Astrocyte (in vitro differentiated cells and primary cell): ENCODE measurements at regions not wholly inside any gene's neighbourhood (a gene's known extent, or its start where the extent isn't known, plus 50 kb on each side); places are given as distances from the start of the nearest gene placed in this dataset.

Experiments used
- DNase-seq: peaks from one replicate; pipeline ENCODE4 v3.0.0-alpha.2; 2010; ENCODE audit warnings: low read depth
- FAIRE-seq: peaks from 2 replicates; lab custom pipeline; 2011; peaks lifted over from hg19 to GRCh38; lab: Jason Lieb, UNC
- H2AFZ ChIP-seq: 2 replicates; pipeline ENCODE4 v1.6.0; 2012; ENCODE audit warnings: low read depth, low read length, inconsistent platforms
- H3K27ac ChIP-seq: 2 replicates; pipeline ENCODE4 v1.5.1; 2011; ENCODE audit warnings: low read depth, low read length, inconsistent platforms
- H3K27me3 ChIP-seq: 2 replicates; pipeline ENCODE4 v1.6.0; 2011; ENCODE audit warnings: low read length, inconsistent platforms; ENCODE audit not compliant: insufficient read depth
- H3K36me3 ChIP-seq: 2 replicates; pipeline ENCODE4 v1.5.1; 2011; ENCODE audit warnings: low read length, inconsistent platforms; ENCODE audit not compliant: insufficient read depth
- H3K4me1 ChIP-seq: 2 replicates; pipeline ENCODE4 v1.5.1; 2011; ENCODE audit warnings: low read length, inconsistent platforms; ENCODE audit not compliant: insufficient read depth
- H3K4me2 ChIP-seq: 2 replicates; pipeline ENCODE4 v1.6.0; 2012; ENCODE audit warnings: low read length, inconsistent platforms
- H3K4me3 ChIP-seq: 2 replicates; pipeline ENCODE4 v1.5.1; 2011; ENCODE audit warnings: low read depth, mild to moderate bottlenecking, low read length, inconsistent platforms; ENCODE audit not compliant: insufficient read depth
- H3K79me2 ChIP-seq: 2 replicates; pipeline ENCODE4 v1.6.0; 2012; ENCODE audit warnings: mild to moderate bottlenecking, low read length, inconsistent platforms; ENCODE audit not compliant: insufficient read depth
- H3K9ac ChIP-seq: 2 replicates; pipeline ENCODE4 v1.6.0; 2012; ENCODE audit warnings: mild to moderate bottlenecking, low read length, inconsistent platforms
- H3K9me3 ChIP-seq: 2 replicates; pipeline ENCODE4 v1.5.1; 2012; ENCODE audit warnings: low read depth, mild to moderate bottlenecking, low read length, inconsistent platforms; ENCODE audit not compliant: insufficient read depth
- H4K20me1 ChIP-seq: 2 replicates; pipeline ENCODE4 v1.6.0; 2012; ENCODE audit warnings: low read length, inconsistent platforms; ENCODE audit not compliant: insufficient read depth
- H3K27ac Mint-ChIP-seq: one replicate; pipeline ENCODE4 v1.8.0; 2021; ENCODE audit warnings: mild to moderate bottlenecking, mixed read lengths; ENCODE audit not compliant: unreplicated experiment
- H3K27me3 Mint-ChIP-seq: one replicate; pipeline ENCODE4 v1.8.0; 2021; ENCODE audit warnings: low read depth, mixed read lengths; ENCODE audit not compliant: unreplicated experiment
- H3K36me3 Mint-ChIP-seq: one replicate; pipeline ENCODE4 v1.8.0; 2021; ENCODE audit warnings: low read depth, mixed read lengths; ENCODE audit not compliant: unreplicated experiment
- H3K4me1 Mint-ChIP-seq: one replicate; pipeline ENCODE4 v1.8.0; 2021; ENCODE audit warnings: low read depth, mixed read lengths; ENCODE audit not compliant: unreplicated experiment
- H3K4me3 Mint-ChIP-seq: one replicate; pipeline ENCODE4 v1.8.0; 2021; ENCODE audit warnings: mild to moderate bottlenecking, moderate library complexity, mixed read lengths; ENCODE audit not compliant: unreplicated experiment
- H3K9me3 Mint-ChIP-seq: one replicate; pipeline ENCODE4 v1.8.0; 2021; ENCODE audit warnings: mild to moderate bottlenecking, mixed read lengths; ENCODE audit not compliant: unreplicated experiment
- EZH2 ChIP-seq: IDR thresholded peaks from 2 replicates; pipeline ENCODE4 v1.6.1; 2012; ENCODE audit warnings: mild to moderate bottlenecking, low read length, inconsistent platforms; ENCODE audit not compliant: insufficient read depth
- TF ChIP-seq, protein P1 (sequence below): IDR thresholded peaks from 2 replicates; pipeline ENCODE4 v1.5.1; 2011; ENCODE audit warnings: low read depth, mild to moderate bottlenecking, inconsistent platforms, low read length, moderate library complexity; ENCODE audit not compliant: insufficient read depth

DNA sequence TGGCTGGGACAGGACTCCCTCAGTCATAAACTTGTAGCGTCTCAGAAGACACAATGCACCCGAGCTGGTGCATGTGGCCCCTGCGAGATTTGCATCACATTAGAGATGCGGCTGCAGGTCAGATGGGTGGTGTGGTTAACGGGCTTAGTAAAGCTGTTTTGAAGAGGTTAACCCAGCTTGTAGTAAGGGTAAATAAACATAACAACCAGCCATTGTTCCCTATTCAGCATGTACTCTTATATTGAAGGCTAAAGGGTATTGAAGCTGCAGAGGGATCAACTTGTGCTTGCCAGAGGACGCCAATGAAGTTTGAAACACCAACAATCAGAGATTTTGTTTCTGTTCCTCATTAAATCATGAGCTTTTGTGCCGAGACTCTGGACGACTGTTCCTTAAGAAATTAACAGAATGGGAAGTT is 79.4 kb downstream of the ZIC5 start:
- H3K4me2 ChIP-seq, result peak overlapping the region; percentile 74
- H3K27me3 ChIP-seq, result peaks cover 64% of the 10 kb centered on the region
- no peak for DNase-seq
- Mint-ChIP-seq H3K9me3 (peaks cover 16% of the 10 kb centered on the region), H3K36me3 (peaks cover 5% of the 10 kb centered on the region), H3K27ac (no peak overlapping the region), H3K4me3 (no peak overlapping the region), H3K27me3 (peaks cover 63% of the 10 kb centered on the region), H3K4me1 (no peaks in the 10 kb centered on the region)
- H3K4me3 ChIP-seq, result peak overlapping the region; percentile 26
- H3K9me3 ChIP-seq, result no peaks in the 10 kb centered on the region
- TF ChIP-seq, protein P1, sequence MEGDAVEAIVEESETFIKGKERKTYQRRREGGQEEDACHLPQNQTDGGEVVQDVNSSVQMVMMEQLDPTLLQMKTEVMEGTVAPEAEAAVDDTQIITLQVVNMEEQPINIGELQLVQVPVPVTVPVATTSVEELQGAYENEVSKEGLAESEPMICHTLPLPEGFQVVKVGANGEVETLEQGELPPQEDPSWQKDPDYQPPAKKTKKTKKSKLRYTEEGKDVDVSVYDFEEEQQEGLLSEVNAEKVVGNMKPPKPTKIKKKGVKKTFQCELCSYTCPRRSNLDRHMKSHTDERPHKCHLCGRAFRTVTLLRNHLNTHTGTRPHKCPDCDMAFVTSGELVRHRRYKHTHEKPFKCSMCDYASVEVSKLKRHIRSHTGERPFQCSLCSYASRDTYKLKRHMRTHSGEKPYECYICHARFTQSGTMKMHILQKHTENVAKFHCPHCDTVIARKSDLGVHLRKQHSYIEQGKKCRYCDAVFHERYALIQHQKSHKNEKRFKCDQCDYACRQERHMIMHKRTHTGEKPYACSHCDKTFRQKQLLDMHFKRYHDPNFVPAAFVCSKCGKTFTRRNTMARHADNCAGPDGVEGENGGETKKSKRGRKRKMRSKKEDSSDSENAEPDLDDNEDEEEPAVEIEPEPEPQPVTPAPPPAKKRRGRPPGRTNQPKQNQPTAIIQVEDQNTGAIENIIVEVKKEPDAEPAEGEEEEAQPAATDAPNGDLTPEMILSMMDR, result no peak
- TF ChIP-seq EZH2, result no peak
- H4K20me1 ChIP-seq, result no peaks in the 10 kb centered on the region
- no peaks in the 10 kb centered on the region for H3K79me2 ChIP-seq
- peak overlapping the region; percentile 11 for H2AFZ ChIP-seq
- no peak overlapping the region for H3K27ac ChIP-seq
- H3K4me1 ChIP-seq, result peaks cover 6% of the 10 kb centered on the region
- no peak for FAIRE-seq
- H3K9ac ChIP-seq, result no peak overlapping the region
- no peaks in the 10 kb centered on the region for H3K36me3 ChIP-seq

DNA sequence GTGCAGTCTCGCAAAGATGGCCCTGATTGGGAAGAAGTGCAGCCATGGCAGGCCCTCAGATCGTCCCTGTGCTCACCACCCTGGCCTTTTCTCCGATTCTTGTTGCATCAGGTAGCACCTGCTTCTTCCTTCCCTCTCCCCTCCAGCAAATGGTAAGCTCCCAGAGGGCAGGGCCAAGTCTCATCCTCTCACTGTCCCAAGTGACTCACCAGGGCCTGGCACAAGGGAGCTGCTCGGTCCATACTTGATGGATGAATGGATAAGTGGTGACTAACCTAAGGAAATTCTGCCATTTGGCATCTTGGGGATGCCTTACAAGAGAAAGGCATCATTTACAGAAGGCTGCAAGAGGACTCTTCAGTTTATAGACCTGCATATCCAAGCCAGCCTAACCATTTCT is 84.9 kb downstream of the ZIC5 start:
- Mint-ChIP-seq H3K36me3 (no peaks in the 10 kb centered on the region), H3K27ac (no peak overlapping the region), H3K27me3 (peaks cover 32% of the 10 kb centered on the region), H3K9me3 (no peaks in the 10 kb centered on the region), H3K4me1 (no peaks in the 10 kb centered on the region), H3K4me3 (no peak overlapping the region)
- Histone ChIP-seq H3K4me2 (no peak overlapping the region), H3K9ac (no peak overlapping the region), H3K79me2 (no peaks in the 10 kb centered on the region), H3K36me3 (no peaks in the 10 kb centered on the region), H4K20me1 (no peaks in the 10 kb centered on the region), H3K4me1 (no peaks in the 10 kb centered on the region), H3K4me3 (no peak overlapping the region), H3K9me3 (no peaks in the 10 kb centered on the region), H3K27ac (no peak overlapping the region), H3K27me3 (peaks cover 17% of the 10 kb centered on the region), H2AFZ (no peak overlapping the region)
- TF ChIP-seq, protein P1, result no peak
- TF ChIP-seq EZH2, result no peak
- no peak for DNase-seq
- FAIRE-seq, result no peak

DNA sequence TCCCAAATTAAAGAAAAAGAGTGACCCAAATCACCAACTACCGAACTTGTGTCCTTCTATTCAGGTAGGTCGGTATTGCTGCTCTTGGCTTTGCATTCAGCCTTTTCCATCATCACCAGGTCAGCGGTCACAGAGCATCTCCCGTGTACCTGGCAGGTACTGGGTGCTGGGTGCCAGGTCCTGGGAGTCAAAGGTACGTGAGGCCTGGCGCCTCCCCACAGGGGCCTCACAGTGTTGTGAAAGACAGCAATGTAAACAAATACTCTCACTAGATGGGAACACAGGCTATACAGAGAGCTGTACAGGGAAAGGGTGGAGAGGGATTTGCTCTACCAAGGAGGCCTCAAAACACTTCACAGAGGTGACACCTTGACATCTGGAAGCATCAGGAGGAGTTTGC is 86.7 kb downstream of the ZIC5 start:
- TF ChIP-seq, protein P1, result no peak
- no peak for TF ChIP-seq EZH2
- H3K4me1 ChIP-seq, result no peaks in the 10 kb centered on the region
- H3K27me3 Mint-ChIP-seq, result peaks cover 19% of the 10 kb centered on the region
- no peak overlapping the region for H3K4me3 Mint-ChIP-seq
- no peaks in the 10 kb centered on the region for H3K4me1 Mint-ChIP-seq
- no peak overlapping the region for H3K27ac ChIP-seq
- no peak overlapping the region for H3K9ac ChIP-seq
- H3K9me3 Mint-ChIP-seq, result no peaks in the 10 kb centered on the region
- no peaks in the 10 kb centered on the region for H3K9me3 ChIP-seq
- H3K36me3 Mint-ChIP-seq, result no peaks in the 10 kb centered on the region
- H3K4me3 ChIP-seq, result no peak overlapping the region
- FAIRE-seq, result no peak
- H3K27ac Mint-ChIP-seq, result no peak overlapping the region
- H2AFZ ChIP-seq, result no peak overlapping the region
- H3K79me2 ChIP-seq, result no peaks in the 10 kb centered on the region
- H3K36me3 ChIP-seq, result no peaks in the 10 kb centered on the region
- no peaks in the 10 kb centered on the region for H4K20me1 ChIP-seq
- DNase-seq, result no peak
- no peak overlapping the region for H3K4me2 ChIP-seq
- H3K27me3 ChIP-seq, result peaks cover 8% of the 10 kb centered on the region
